KOPT-K1 (cell line): ENCODE measurements at regions not wholly inside any gene's neighbourhood (a gene's known extent, or its start where the extent isn't known, plus 50 kb on each side); places are given as distances from the start of the nearest gene placed in this dataset.
A peak's percentile ranks its signal among the peaks of the same experiment; 100 is the strongest.

ENCODE experiments used
- H3K27ac ChIP-seq: fragments of 200-600 bp; sonication (generic); 2 replicates; pipeline ENCODE4 v1.5.1; 2016; ENCODE audit warnings: antibody characterized with exemption, mild to moderate bottlenecking, low read depth, low read length; ENCODE audit not compliant: poor library complexity, severe bottlenecking
- H3K36me3 ChIP-seq: fragments of 200-600 bp; sonication (generic); 2 replicates; pipeline ENCODE4 v1.5.1; 2017; ENCODE audit warnings: antibody characterized with exemption, mild to moderate bottlenecking, low read length, moderate library complexity; ENCODE audit not compliant: insufficient read depth
- H3K9me3 ChIP-seq: fragments of 200-600 bp; sonication (generic); 2 replicates; pipeline ENCODE4 v1.5.1; 2017; ENCODE audit warnings: antibody characterized with exemption, low read length, mild to moderate bottlenecking; ENCODE audit not compliant: insufficient read depth, poor library complexity, severe bottlenecking

DNA sequence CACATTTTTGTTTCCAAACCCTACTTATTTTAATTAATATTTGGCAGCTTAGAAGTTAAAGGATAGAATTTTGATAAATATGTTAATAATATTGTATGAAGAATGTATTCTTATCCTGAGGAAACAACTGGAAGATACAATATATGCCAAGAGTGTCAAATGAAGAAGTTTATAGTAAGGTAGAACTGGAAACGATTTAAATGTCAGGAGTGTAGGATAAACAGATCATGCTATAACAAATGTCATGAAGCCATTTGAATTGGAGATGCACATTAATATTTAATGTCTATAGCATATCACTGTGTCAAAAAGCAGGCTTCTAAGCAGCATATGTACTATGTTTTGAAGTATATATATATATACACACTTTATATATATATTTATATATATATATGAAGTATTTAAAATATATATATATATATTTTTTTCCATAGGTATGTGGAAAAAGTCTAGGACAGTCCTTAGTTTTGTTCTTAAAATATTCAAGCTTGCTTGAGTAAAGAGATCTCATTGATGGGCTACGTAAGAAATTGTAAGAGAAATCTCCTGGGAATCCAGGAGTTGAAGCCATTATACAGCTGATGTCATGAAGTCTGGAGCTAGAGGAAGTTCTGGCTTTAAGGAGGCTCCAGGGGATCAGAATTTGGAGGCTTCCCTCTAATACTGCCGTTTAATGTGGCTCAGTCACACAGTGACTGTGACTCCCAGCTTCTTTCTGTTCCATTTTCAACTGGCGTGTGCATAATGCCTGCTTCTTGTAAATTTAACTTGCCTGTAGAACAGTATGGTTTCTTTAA is 79.9 kb upstream of the MYCBP2 start:
- Histone ChIP-seq H3K27ac (no peak overlapping the region), H3K9me3 (no peaks in the 10 kb centered on the region), H3K36me3 (no peaks in the 10 kb centered on the region)

DNA sequence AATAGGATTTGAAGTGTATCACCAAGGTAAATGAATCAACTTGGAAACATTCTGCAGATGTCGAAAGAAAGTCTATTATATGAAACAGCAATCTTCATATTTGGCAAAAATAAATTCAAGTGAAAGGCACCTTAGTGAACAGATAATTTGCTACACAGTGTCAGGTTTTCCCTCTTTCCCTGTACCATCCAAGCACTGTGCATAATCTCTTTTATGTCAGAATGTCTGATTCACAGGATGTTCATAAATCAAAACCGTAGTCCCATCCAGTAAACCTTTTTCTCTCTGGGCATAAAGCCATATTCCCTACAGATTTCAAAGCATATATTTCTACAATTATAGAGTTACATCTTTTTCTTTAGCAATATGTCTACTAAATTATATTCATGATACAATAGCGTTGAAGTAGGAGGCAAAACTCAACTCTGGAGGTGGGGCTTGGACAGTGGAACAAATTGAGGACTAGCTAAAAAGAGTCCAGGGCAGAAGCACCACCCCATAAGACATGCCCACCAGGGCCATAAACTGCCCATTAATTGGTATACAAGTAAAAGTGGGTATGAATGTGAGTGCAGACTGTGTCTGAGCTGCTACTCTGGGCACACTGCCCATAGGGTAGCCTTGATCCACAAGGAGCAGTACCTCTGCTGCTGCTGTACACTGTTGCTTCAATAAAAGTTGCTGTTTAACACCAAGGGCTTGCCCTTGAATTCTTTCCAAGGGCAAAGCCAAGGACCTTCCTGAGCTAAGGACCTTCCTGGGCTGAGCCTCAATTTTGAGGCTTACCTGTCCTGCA is 72.1 kb upstream of the MYCBP2 start:
- Histone ChIP-seq H3K9me3 (peaks cover 3% of the 10 kb centered on the region), H3K36me3 (no peaks in the 10 kb centered on the region), H3K27ac (no peak overlapping the region)

DNA sequence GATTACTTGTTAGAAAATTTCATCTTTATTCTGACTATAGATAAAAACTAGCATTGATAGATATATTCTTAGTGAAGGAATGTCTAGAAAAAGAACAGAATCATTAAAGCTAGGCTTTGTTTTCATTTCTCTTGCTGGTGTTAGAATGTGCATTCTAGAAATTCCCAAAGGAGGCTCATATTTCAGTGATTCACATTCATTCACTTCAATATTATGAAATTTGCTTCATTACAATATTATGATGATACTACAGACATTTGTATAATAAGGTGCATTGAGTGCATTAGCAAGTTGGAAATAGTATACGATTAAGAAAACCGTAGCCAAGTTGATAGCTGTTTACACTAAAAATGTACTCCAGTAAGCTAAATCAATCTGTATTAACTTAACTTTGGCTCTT is 70.7 kb upstream of the MYCBP2 start:
- Histone ChIP-seq H3K9me3 (peaks cover 8% of the 10 kb centered on the region), H3K36me3 (no peaks in the 10 kb centered on the region), H3K27ac (no peak overlapping the region)

DNA sequence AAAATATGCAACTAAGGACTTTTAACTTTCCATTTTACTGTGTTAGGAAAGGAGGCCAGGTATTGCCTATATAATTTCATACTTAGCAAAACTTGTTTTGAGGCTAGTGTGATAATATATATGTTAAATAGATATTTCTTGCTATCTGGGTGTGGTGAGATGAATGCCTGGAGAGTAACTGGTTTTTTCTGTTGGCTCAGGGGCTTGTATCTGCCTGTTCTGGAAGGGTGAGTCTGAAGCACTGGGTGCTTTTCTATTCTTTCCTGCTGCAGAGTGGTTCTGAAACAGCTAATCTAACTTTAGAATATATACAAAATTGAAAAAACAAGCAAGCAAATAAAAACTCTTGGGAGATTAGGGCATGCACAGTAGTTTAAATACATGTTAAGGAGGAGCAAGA is 64.6 kb upstream of the MYCBP2 start:
- peaks cover 8% of the 10 kb centered on the region for H3K9me3 ChIP-seq
- no peaks in the 10 kb centered on the region for H3K36me3 ChIP-seq
- peak overlapping the region; percentile 70 for H3K27ac ChIP-seq

DNA sequence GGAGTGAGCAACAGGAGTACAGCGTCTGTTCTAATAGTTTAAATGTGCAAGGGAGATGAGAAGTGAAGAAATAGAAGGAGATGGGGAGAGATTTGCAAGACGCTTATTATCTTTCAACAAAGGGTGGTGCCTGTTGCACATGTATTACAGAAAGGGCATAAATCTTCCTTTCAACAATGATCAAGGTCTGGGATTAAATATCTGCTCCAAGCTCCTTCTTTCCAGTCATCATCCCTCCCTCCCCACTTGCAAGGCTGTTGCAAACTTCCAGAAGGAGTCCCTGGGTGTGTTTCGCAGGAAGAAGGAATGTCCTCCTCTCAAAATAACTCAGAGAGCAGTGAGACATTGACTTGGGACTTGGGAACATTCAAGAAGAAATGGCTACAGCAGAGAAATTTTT is 63.5 kb upstream of the MYCBP2 start:
- Histone ChIP-seq H3K27ac (no peak overlapping the region), H3K36me3 (no peaks in the 10 kb centered on the region)

DNA sequence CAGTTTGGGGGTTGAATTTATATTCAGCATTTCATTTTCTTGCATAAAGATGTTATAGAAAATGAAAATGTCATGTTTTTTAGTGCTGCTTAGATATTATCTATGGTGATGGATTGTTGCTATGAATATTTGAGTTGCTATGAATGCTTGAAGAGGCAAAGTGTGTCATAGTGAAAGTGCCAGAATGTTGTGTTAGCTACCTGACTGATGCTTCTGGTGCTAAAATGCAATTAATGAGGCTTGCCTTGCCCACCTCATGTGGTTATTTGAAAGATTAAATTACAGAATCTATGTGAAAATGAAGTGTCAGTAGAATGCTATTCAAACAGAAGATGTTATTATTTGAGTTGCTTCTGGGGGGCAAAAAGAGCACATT is 62.7 kb upstream of the MYCBP2 start:
- Histone ChIP-seq H3K27ac (no peak overlapping the region), H3K9me3 (peaks cover 8% of the 10 kb centered on the region)

More for the DNA sequence above, 63.5 kb upstream of the MYCBP2 start:
- peaks cover 8% of the 10 kb centered on the region for H3K9me3 ChIP-seq

DNA sequence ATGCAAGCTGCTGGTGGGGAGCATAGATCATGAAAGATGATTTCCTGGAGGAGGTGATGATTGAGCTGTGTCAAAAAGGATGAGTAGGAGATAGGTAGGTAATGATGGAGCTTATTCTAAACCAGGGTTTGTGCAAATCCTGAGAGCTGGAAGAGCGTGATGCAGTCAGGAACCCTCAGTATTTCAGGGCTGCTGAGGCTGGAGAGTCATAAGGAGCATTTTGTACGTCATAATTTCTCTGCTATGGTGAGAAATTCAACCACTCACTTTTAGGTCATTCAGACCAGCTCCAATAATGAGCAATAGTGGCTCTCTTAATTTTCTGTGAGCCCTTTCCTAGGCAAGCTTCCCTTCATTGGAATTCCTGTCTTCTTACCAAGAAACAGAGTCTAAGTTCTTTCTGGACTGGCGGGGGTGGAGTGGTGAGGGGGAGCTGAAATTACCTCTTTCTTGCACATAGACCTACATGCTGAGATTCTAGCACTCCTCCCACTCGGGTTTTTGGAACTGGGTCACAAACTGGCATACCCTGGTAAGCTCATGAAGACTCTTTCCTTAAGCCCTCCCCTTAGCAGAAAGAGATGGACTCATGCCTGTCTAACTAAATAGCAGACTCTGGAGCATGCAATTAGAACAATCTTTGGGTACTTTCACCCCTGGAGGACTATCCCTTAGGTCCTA is 62.2 kb upstream of the MYCBP2 start:
- Histone ChIP-seq H3K9me3 (peaks cover 5% of the 10 kb centered on the region), H3K27ac (no peak overlapping the region), H3K36me3 (no peaks in the 10 kb centered on the region)

More for the DNA sequence above, 62.7 kb upstream of the MYCBP2 start:
- no peaks in the 10 kb centered on the region for H3K36me3 ChIP-seq

DNA sequence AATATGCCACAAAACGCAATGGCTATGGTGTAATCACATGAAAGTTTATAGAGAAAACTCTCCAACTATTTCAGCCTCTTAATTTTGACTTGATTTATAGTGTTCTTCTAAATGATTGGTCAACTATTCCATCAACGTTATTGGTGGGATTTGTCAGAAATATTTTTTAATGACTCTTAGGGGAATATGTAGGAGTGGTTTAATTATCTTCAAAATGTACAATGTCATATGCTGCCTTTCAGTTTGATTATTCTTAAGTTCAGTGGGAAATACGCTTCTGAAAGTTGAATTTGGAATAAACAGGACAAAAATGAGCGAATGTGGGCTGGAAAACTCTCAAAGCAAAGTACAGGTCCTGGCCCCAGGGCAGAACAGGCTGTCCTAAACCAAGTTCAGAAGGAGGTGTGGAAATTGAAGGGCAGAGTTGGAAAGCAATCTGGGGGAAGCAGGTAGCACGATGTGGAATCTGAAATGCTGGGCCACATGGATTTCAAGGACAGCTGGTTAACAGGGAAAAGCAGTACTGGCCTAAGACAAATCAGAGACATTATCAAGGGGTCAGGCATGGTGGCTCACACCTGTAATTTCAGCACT is 60.8 kb upstream of the MYCBP2 start:
- Histone ChIP-seq H3K9me3 (no peaks in the 10 kb centered on the region), H3K27ac (no peak overlapping the region), H3K36me3 (no peaks in the 10 kb centered on the region)

DNA sequence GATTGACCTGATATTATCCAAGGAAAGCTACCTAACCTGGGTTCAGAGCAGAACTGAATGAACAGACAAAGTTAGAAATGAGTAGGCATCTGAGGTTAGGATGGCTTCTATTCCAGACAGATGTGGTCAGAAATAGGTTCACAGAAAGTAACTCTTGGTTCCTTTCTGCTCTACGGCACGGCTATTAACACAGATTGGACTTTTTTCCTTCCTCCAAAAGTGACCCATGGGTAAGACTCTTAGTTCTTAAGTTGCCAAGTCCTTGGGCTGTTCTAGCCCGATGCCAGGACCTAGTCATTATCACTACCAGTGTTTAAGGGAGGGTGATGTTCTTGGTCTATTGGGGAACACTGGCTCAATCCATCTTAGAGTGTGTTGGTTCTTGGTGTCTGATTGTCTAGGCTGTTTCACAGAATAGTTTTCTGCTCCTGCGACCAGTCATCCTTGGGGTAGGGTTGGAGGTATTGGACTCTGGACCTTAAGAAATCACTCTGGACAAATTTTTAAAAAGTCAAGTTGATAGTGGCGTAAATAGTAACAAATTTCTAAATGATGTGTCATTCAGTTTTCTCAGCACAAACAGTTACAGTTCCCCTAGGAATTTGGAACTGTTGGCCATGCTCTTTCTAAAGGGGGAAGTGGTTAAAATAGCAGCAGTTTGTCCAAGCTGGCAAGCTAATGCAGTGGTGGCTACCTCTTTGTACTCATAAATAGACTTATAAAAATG is 60.1 kb upstream of the MYCBP2 start:
- Histone ChIP-seq H3K36me3 (no peaks in the 10 kb centered on the region), H3K9me3 (no peaks in the 10 kb centered on the region), H3K27ac (no peak overlapping the region)

DNA sequence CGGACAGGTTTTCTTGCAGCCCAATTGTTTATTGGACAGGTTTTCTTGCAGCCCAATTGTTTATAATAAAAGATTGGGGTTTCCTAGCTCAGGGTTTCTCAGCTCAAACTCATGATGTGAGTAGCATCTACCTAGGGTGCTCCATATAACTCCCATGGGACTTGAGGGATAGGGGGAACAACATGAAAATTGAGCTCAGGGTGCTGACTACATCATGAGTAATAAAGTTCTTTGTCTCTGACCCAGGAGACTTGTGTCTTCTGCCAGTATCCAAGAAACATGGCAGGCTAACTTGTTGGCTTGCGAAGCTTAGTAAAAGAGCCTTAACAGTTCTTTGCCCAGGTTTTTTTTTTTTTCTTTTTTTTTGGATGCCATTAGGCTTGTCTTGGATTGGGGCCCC is 59.2 kb upstream of the MYCBP2 start:
- no peaks in the 10 kb centered on the region for H3K9me3 ChIP-seq
- H3K27ac ChIP-seq = no peak overlapping the region
- H3K36me3 ChIP-seq = no peaks in the 10 kb centered on the region

DNA sequence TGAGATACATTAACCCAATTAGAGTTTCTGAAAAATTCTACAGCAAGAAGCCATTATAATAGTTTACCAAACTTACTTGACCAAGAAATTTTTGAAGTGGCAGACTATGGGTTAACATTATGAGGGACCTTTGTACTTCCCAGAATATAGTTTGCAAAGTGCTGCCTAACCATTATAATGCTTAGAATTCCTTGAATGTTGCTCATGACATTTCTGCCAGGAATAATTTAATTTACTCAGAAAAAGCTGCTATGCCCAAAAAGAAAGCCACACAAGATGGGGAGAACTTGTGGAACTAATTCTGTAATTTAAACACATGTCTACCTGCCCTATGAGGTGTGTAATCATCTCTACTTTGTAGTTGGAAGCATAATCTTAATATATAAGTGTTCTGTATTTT is 58.1 kb upstream of the MYCBP2 start:
- H3K9me3 ChIP-seq = no peaks in the 10 kb centered on the region
- H3K27ac ChIP-seq = no peak overlapping the region
- H3K36me3 ChIP-seq = no peaks in the 10 kb centered on the region

DNA sequence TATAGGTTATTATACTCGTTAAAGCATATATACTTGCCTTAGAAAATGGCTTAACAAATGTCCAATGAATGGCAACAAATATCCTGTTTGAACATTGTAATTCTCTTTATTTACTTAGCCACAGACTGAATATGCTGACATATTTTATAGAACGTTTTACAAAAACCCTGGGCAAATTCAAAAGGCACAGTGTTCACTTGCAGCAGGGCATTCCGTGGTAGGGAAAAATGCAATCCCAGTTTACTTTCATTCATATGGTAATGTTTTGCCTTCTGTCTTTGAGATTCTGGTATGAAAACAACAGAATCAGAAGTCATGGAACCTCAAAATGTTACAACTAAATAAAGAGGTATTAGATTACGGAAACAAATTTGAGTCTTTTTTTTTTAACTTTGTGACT is 56.2 kb upstream of the MYCBP2 start:
- Histone ChIP-seq H3K9me3 (no peaks in the 10 kb centered on the region), H3K36me3 (no peaks in the 10 kb centered on the region), H3K27ac (no peak overlapping the region)

DNA sequence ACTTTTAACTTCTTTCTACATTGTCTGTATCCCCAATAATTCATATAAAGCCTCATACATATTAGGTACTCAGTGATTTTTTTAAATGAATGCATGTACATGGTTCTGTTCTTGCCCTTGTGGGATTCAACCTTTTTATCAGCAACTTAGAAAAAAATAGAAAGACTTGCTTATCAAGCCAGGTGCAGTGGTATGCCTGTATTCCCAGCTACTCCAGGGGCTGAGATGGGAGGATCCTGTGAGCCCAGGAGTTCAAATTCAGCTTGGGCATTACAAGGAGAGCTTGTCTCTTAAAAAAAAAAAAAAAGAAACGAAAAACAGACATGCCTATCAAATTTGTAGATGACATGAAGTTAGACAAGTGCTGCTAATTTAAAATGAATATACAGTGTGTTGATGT is 54.2 kb upstream of the MYCBP2 start:
- H3K36me3 ChIP-seq = no peaks in the 10 kb centered on the region
- no peak overlapping the region for H3K27ac ChIP-seq
- H3K9me3 ChIP-seq = no peaks in the 10 kb centered on the region

DNA sequence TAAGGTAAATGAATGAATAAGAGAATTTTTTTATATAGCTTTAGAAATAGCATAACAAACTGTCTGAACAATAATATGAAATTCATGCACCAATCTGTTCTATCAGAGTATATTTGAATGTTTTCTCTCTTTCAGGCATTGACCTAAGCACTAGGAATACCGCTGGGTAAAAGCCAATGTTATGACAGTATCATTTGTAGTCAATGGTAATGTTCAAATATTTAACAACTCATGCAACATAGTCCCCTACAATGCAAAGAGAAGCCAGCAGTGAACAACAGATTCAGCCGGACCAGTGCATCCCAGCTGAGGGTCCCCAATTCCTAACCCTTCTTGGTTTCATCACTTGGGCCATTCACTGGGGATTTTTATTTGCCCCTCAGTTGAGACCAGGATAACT is 52.6 kb upstream of the MYCBP2 start:
- Histone ChIP-seq H3K27ac (no peak overlapping the region), H3K9me3 (no peaks in the 10 kb centered on the region), H3K36me3 (no peaks in the 10 kb centered on the region)
